HepG2 (cell line): ENCODE measurements at regions not wholly inside any gene's neighbourhood (a gene's known extent, or its start where the extent isn't known, plus 50 kb on each side); places are given as distances from the start of the nearest gene placed in this dataset.
"Not testable (repeated sequence)": the region's sequence is repeated elsewhere in the genome, so short reads cannot be mapped to it uniquely, and the experiment has no call there.

Experiments used
- ADNP ChIP-seq: sonication (generic); formaldehyde crosslinking; IDR thresholded peaks from 2 replicates; pipeline ENCODE4 v1.4.0; 2020; ENCODE audit warnings: missing genetic modification reagents
- ATM ChIP-seq: fragments of 450-650 bp; IDR thresholded peaks from 2 replicates; pipeline ENCODE4 v1.7.1; 2017; ENCODE audit warnings: mild to moderate bottlenecking, borderline replicate concordance
- BCLAF1 ChIP-seq: fragments of 450-650 bp; IDR thresholded peaks from 2 replicates; pipeline ENCODE4 v1.6.1; 2017; ENCODE audit warnings: mild to moderate bottlenecking
- BRCA1 ChIP-seq: sonication (generic); formaldehyde crosslinking; IDR thresholded peaks from 2 replicates; pipeline ENCODE4 v1.4.0; 2020; ENCODE audit warnings: missing genetic modification reagents
- ZBTB7A ChIP-seq: sonication (generic); formaldehyde crosslinking; IDR thresholded peaks from 2 replicates; pipeline ENCODE4 v1.8.0; 2022; ENCODE audit warnings: mild to moderate bottlenecking, missing genetic modification reagents
- ZFP41 ChIP-seq: sonication (generic); formaldehyde crosslinking; IDR thresholded peaks from 2 replicates; pipeline ENCODE4 v1.4.0; 2020; ENCODE audit warnings: mild to moderate bottlenecking, missing genetic modification reagents, borderline replicate concordance
- ZKSCAN8 ChIP-seq: IDR thresholded peaks from 2 replicates; pipeline ENCODE4 v1.6.1; 2016; ENCODE audit warnings: borderline replicate concordance, missing genetic modification reagents, missing compliant biosample characterization
- ZNF24 ChIP-seq: fragments of 450-650 bp; IDR thresholded peaks from 2 replicates; pipeline ENCODE4 v1.6.1; 2017; ENCODE audit warnings: antibody characterized with exemption, mild to moderate bottlenecking
- ZNF251 ChIP-seq: sonication (generic); formaldehyde crosslinking; IDR thresholded peaks from 2 replicates; pipeline ENCODE4 v1.9.0; 2021; ENCODE audit warnings: mild to moderate bottlenecking, missing genetic modification reagents
- ZNF354B ChIP-seq: sonication (generic); formaldehyde crosslinking; IDR thresholded peaks from 2 replicates; pipeline ENCODE4 v1.8.0; 2022; ENCODE audit warnings: mild to moderate bottlenecking, missing genetic modification reagents
- ZNF558 ChIP-seq: sonication (generic); formaldehyde crosslinking; IDR thresholded peaks from 2 replicates; pipeline ENCODE4 v1.9.0; 2022; ENCODE audit warnings: mild to moderate bottlenecking, missing genetic modification reagents, borderline replicate concordance
- TF ChIP-seq, protein P1 (sequence below): sonication (generic); formaldehyde crosslinking; IDR thresholded peaks from 2 replicates; pipeline ENCODE4 v1.5.0; 2020; ENCODE audit warnings: mild to moderate bottlenecking, missing genetic modification reagents, moderate library complexity
- TF ChIP-seq, protein P2 (sequence below): sonication (generic); formaldehyde crosslinking; IDR thresholded peaks from 2 replicates; pipeline ENCODE4 v1.4.0; 2020; ENCODE audit warnings: mild to moderate bottlenecking, low read depth, missing genetic modification reagents

DNA sequence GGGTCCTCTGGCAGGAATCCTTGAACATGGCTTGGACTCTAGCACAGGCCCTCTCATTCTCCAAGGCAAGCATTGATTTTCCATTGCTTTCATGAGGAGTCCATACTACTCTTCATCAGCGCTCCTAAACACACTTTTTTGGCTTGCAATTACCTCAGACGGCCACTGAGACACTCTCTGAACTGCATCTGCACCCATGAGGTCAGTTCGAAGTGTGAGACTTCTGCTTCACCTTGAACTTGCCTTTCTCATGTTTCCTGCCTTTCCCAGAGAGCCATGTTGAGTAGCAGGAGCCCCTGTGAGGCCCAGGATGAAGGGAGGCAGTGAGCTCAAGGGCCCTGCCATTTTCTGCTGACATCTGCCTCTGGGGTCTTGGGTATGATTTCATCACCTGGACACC is 279.2 kb upstream of the ZNF337 start:
- not testable (repeated sequence) for TF ChIP-seq ZBTB7A (CRISPR knock-in tag); ZNF558 (CRISPR knock-in tag); ZNF251; ATM; BRCA1; ZKSCAN8 (CRISPR knock-in tag); ZNF354B (CRISPR knock-in tag); ADNP (CRISPR knock-in tag); ZNF24; BCLAF1; ZFP41 (CRISPR knock-in tag)
- TF ChIP-seq, protein P1, sequence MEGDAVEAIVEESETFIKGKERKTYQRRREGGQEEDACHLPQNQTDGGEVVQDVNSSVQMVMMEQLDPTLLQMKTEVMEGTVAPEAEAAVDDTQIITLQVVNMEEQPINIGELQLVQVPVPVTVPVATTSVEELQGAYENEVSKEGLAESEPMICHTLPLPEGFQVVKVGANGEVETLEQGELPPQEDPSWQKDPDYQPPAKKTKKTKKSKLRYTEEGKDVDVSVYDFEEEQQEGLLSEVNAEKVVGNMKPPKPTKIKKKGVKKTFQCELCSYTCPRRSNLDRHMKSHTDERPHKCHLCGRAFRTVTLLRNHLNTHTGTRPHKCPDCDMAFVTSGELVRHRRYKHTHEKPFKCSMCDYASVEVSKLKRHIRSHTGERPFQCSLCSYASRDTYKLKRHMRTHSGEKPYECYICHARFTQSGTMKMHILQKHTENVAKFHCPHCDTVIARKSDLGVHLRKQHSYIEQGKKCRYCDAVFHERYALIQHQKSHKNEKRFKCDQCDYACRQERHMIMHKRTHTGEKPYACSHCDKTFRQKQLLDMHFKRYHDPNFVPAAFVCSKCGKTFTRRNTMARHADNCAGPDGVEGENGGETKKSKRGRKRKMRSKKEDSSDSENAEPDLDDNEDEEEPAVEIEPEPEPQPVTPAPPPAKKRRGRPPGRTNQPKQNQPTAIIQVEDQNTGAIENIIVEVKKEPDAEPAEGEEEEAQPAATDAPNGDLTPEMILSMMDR, result not testable (repeated sequence)
- TF ChIP-seq, protein P2, sequence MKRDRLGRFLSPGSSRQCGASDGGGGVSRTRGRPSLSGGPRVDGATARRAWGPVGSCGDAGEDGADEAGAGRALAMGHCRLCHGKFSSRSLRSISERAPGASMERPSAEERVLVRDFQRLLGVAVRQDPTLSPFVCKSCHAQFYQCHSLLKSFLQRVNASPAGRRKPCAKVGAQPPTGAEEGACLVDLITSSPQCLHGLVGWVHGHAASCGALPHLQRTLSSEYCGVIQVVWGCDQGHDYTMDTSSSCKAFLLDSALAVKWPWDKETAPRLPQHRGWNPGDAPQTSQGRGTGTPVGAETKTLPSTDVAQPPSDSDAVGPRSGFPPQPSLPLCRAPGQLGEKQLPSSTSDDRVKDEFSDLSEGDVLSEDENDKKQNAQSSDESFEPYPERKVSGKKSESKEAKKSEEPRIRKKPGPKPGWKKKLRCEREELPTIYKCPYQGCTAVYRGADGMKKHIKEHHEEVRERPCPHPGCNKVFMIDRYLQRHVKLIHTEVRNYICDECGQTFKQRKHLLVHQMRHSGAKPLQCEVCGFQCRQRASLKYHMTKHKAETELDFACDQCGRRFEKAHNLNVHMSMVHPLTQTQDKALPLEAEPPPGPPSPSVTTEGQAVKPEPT, result not testable (repeated sequence)
